ENCODE measurements at regions not wholly inside any gene's neighbourhood (a gene's known extent, or its start where the extent isn't known, plus 50 kb on each side); places are given as distances from the start of the nearest gene placed in this dataset.

GRCh38 chr6:25181923-25182322, 97.3 kb upstream of the CARMIL1 start:
- Histone ChIP-seq H2AK9ac (replicated peaks; ENCODE audit: low read depth, low read length, poor library complexity) (no peak overlapping the region), H2BK5ac (ENCODE audit: low read depth, low read length, poor library complexity, severe bottlenecking) (no peak overlapping the region), H3K23ac (ENCODE audit: low read depth, low read length) (no peak overlapping the region; the same call in 1 of the 2 replicates), H2BK120ac (ENCODE audit: low read depth, low read length) (peak overlapping the region; percentile 9), H3K9me1 (ENCODE audit: insufficient read depth, low read length) (no peaks in the 10 kb centered on the region; the same call in 1 of the 2 replicates), H2AK5ac (ENCODE audit: low read depth, low read length) (peak overlapping the region; percentile 36), H3K18ac (ENCODE audit: low read depth, low read length) (no peak overlapping the region), H4K20me1 (ENCODE audit: insufficient read depth, low read length) (no peaks in the 10 kb centered on the region), H2BK15ac (ENCODE audit: low read depth, low read length) (peak overlapping the region; percentile 84; the same call in 2 of the 3 replicates), H2AFZ (replicated peaks; ENCODE audit: low read length, poor library complexity) (no peak overlapping the region), H3K56ac (ENCODE audit: extremely low read depth, insufficient read depth, low read length) (no peak overlapping the region), H3K14ac (replicated peaks; ENCODE audit: low read depth, low read length) (peak overlapping the region; percentile 43; the same call in 1 of the 2 replicates), H3K4me1 (ENCODE audit: control insufficient read depth, insufficient read depth, low read length) (peaks cover 5% of the 10 kb centered on the region), H3K4me3 (ENCODE audit: insufficient read depth, low read depth, low read length) (no peak overlapping the region), H2BK20ac (ENCODE audit: low read depth, low read length) (peak overlapping the region; percentile 38; the same call in 1 of the 2 replicates), H3K27me3 (ENCODE audit: control insufficient read depth, insufficient read depth, low read length) (no peaks in the 10 kb centered on the region), H4K5ac (ENCODE audit: low read depth, low read length) (no peak overlapping the region), H3K4me2 (ENCODE audit: low read depth, low read length) (no peak overlapping the region), H3K36me3 (ENCODE audit: control insufficient read depth, insufficient read depth, low read length) (no peaks in the 10 kb centered on the region), H3K9ac (ENCODE audit: low read depth, low read length) (no peak overlapping the region), H4K91ac (ENCODE audit: insufficient read depth, low read depth, low read length) (peak overlapping the region; percentile 6; the same call in 1 of the 2 replicates), H3K9me3 (ENCODE audit: control insufficient read depth, insufficient read depth, low read length) (0 out of 2 replicates have a peak, but pooled peaks cover 2% of the 10 kb centered on the region), H4K8ac (ENCODE audit: low read depth in 2 of 2, low read length in 2 of 2) (peak overlapping the region in 1 of 2 experiments; percentile 38; a peak in 1 of 4 replicates), H3K79me1 (ENCODE audit: low read depth in 1 of 2, low read length in 2 of 2) (no peaks in the 10 kb centered on the region), H3K4ac (ENCODE audit: low read depth, low read length) (peak overlapping the region; percentile 48), H3K27ac (ENCODE audit: insufficient read depth, low read length) (no peak overlapping the region)
- ATAC-seq (ENCODE audit: low read depth): peak; percentile 42; the same call in 1 of the 2 replicates
- POLR2A ChIA-PET (ENCODE audit: unreplicated experiment): no interaction called here
- dilution Hi-C loops (cut with HindIII; ENCODE audit: low sequenced_read_pairs, unreplicated experiment): no loop called here
- in situ Hi-C loops (cut with MboI; ENCODE audit: low sequenced_read_pairs): no loop called here
- CTCF ChIA-PET: no interaction called here
- intact Hi-C loops (cut with micrococcal nuclease): no loop called here
- DNase-seq: peak; percentile 11
- WGBS, 2 experiments (ENCODE audit: extremely low coverage in 2 of 2, insufficient read length in 1 of 2): no CpG with 5 or more reads among the region's 1 CpG
- TF ChIP-seq CEBPB (IDR thresholded peaks at IDR 0.05; ENCODE audit: low read depth, low read length) (no peak), BHLHE40 (IDR thresholded peaks at IDR 0.05; ENCODE audit: low read depth, low read length) (no peak), CTCF (conservative IDR thresholded peaks at IDR 0.05; ENCODE audit: low read depth, low read length) (0 out of 2 replicates have a peak, but pooled peaks have one; percentile 6)
- BruUV-seq (replicated peaks): no TSS peak

All from IMR-90 (cell line).